ENCODE measurements at regions not wholly inside any gene's neighbourhood (a gene's known extent, or its start where the extent isn't known, plus 50 kb on each side); places are given as distances from the start of the nearest gene placed in this dataset.

GRCh38 chr11:59271247-59271755, 58.6 kb upstream of the MPEG1 start:
- H3K27me3 Mint-ChIP-seq = peaks cover under 1% of the 10 kb centered on the region

GRCh38 chr11:59267736-59268475, 55.2 kb upstream of the MPEG1 start:
- intact Hi-C loops (cut with micrococcal nuclease) = no loop called here
- no peak for DNase-seq
- peaks cover 5% of the 10 kb centered on the region for H3K4me1 Mint-ChIP-seq
- H3K9me3 Mint-ChIP-seq = no peaks in the 10 kb centered on the region
- no peak overlapping the region for H3K4me3 Mint-ChIP-seq
- no peaks in the 10 kb centered on the region for H3K27me3 Mint-ChIP-seq
- no peaks in the 10 kb centered on the region for H3K36me3 Mint-ChIP-seq (ENCODE audit: low read depth)
- H3K27ac Mint-ChIP-seq = no peak overlapping the region

More at GRCh38 chr11:59271247-59271755, 58.6 kb upstream of the MPEG1 start:
- Mint-ChIP-seq H3K4me3 (no peak overlapping the region), H3K4me1 (peaks cover 14% of the 10 kb centered on the region), H3K9me3 (no peaks in the 10 kb centered on the region), H3K27ac (no peak overlapping the region), H3K36me3 (ENCODE audit: low read depth) (no peaks in the 10 kb centered on the region)
- intact Hi-C loops (cut with micrococcal nuclease) = no loop called here
- DNase-seq = no peak

- Mint-ChIP-seq H3K4me3 (no peak overlapping the region), H3K27ac (no peak overlapping the region), H3K9me3 (no peaks in the 10 kb centered on the region), H3K4me1 (no peaks in the 10 kb centered on the region), H3K27me3 (no peaks in the 10 kb centered on the region), H3K36me3 (ENCODE audit: low read depth) (no peaks in the 10 kb centered on the region)
- DNase-seq = no peak
- intact Hi-C loops (cut with micrococcal nuclease) = no loop called here
These were observed 54.5 kb upstream of the MPEG1 start for GRCh38 chr11:59267196-59267595.

GRCh38 chr11:59266491-59266890, 53.8 kb upstream of the MPEG1 start:
- no peak overlapping the region for H3K27ac Mint-ChIP-seq
- intact Hi-C loops (cut with micrococcal nuclease) = no loop called here

GRCh38 chr11:59265735-59266134, 53.0 kb upstream of the MPEG1 start:
- intact Hi-C loops (cut with micrococcal nuclease) = no loop called here
- no peak overlapping the region for H3K27ac Mint-ChIP-seq
- H3K4me3 Mint-ChIP-seq = no peak overlapping the region
- no peaks in the 10 kb centered on the region for H3K9me3 Mint-ChIP-seq
- DNase-seq = no peak
- no peaks in the 10 kb centered on the region for H3K4me1 Mint-ChIP-seq
- no peaks in the 10 kb centered on the region for H3K27me3 Mint-ChIP-seq
- H3K36me3 Mint-ChIP-seq (ENCODE audit: low read depth) = no peaks in the 10 kb centered on the region

More at GRCh38 chr11:59266491-59266890, 53.8 kb upstream of the MPEG1 start:
- H3K27me3 Mint-ChIP-seq = no peaks in the 10 kb centered on the region
- H3K36me3 Mint-ChIP-seq (ENCODE audit: low read depth) = no peaks in the 10 kb centered on the region
- H3K9me3 Mint-ChIP-seq = no peaks in the 10 kb centered on the region
- no peak for DNase-seq
- no peaks in the 10 kb centered on the region for H3K4me1 Mint-ChIP-seq
- no peak overlapping the region for H3K4me3 Mint-ChIP-seq

- Mint-ChIP-seq H3K4me1 (no peaks in the 10 kb centered on the region), H3K27ac (no peak overlapping the region), H3K4me3 (no peak overlapping the region), H3K9me3 (no peaks in the 10 kb centered on the region), H3K36me3 (ENCODE audit: low read depth) (no peaks in the 10 kb centered on the region), H3K27me3 (no peaks in the 10 kb centered on the region)
- intact Hi-C loops (cut with micrococcal nuclease) = no loop called here
- no peak for DNase-seq
These were observed 52.0 kb upstream of the MPEG1 start for GRCh38 chr11:59264736-59265135.

- no peaks in the 10 kb centered on the region for H3K4me1 Mint-ChIP-seq
- intact Hi-C loops (cut with micrococcal nuclease) = no loop called here
- H3K4me3 Mint-ChIP-seq = no peak overlapping the region
- no peaks in the 10 kb centered on the region for H3K36me3 Mint-ChIP-seq (ENCODE audit: low read depth)
- DNase-seq = peak; percentile 74
- H3K27ac Mint-ChIP-seq = no peak overlapping the region
- no peaks in the 10 kb centered on the region for H3K27me3 Mint-ChIP-seq
- no peaks in the 10 kb centered on the region for H3K9me3 Mint-ChIP-seq
These were observed 50.6 kb upstream of the MPEG1 start for GRCh38 chr11:59263225-59263894.
